CD8-positive, alpha-beta memory T cell (primary cell): ENCODE measurements at regions not wholly inside any gene's neighbourhood (a gene's known extent, or its start where the extent isn't known, plus 50 kb on each side); places are given as distances from the start of the nearest gene placed in this dataset.

ENCODE experiments used
- CTCF ChIA-PET: fragments of 350-600 bp; sonication (Branson Sonifier 250); formaldehyde crosslinking; loops from one replicate; lab custom pipeline; 2021; ENCODE audit warnings: antibody characterized with exemption; lab: Charles Lee
- POLR2A ChIA-PET: fragments of 350-600 bp; sonication (Branson Sonifier 250); formaldehyde crosslinking; loops from one replicate; lab custom pipeline; 2021; ENCODE audit warnings: antibody characterized with exemption; lab: Charles Lee
- DNase-seq, 5 donors: peaks; one replicate each; pipeline versions ENCODE4 v3.0.0 to v3.0.0-alpha.2; 2020 to 2022; ENCODE audit warnings: mixed read lengths in 1 of 5
- H3K27ac ChIP-seq: one replicate; pipeline ENCODE4 v1.7.0; 2013; ENCODE audit warnings: low read depth, mild to moderate bottlenecking, low read length, moderate library complexity
- H3K27me3 ChIP-seq: 2 replicates; pipeline ENCODE4 v1.7.0; 2013; ENCODE audit warnings: low read length, mild to moderate bottlenecking; ENCODE audit not compliant: insufficient read depth, poor library complexity, severe bottlenecking
- H3K36me3 ChIP-seq: 2 replicates; pipeline ENCODE4 v1.7.0; 2013; ENCODE audit warnings: mild to moderate bottlenecking, low read length, moderate library complexity; ENCODE audit not compliant: insufficient read depth
- H3K4me1 ChIP-seq: 2 replicates; pipeline ENCODE4 v1.7.0; 2013; ENCODE audit warnings: mild to moderate bottlenecking, low read length, moderate library complexity; ENCODE audit not compliant: insufficient read depth
- H3K4me3 ChIP-seq: 2 replicates; pipeline ENCODE4 v1.7.0; 2013; ENCODE audit warnings: mild to moderate bottlenecking, low read length
- H3K9me3 ChIP-seq: 2 replicates; pipeline ENCODE4 v1.7.0; 2013; ENCODE audit warnings: mild to moderate bottlenecking, low read length
- H3K27ac Mint-ChIP-seq, 8 donors: one replicate each; pipeline ENCODE4 v1.8.0; 2020 to 2021; ENCODE audit warnings: mixed read lengths in 8 of 8, mild to moderate bottlenecking in 6 of 8, inconsistent platforms in 3 of 8, moderate library complexity in 3 of 8
- H3K27me3 Mint-ChIP-seq, 2 donors: one replicate each; pipeline ENCODE4 v1.8.0; 2020 to 2021; ENCODE audit warnings: mixed read lengths in 2 of 2, mild to moderate bottlenecking in 1 of 2, moderate library complexity in 1 of 2
- H3K36me3 Mint-ChIP-seq, 3 donors: one replicate each; pipeline ENCODE4 v1.8.0; 2020 to 2021; ENCODE audit warnings: mixed read lengths in 3 of 3, inconsistent platforms in 1 of 3, mild to moderate bottlenecking in 1 of 3
- H3K4me1 Mint-ChIP-seq, 3 donors: one replicate each; pipeline ENCODE4 v1.8.0; 2020 to 2021; ENCODE audit warnings: mixed read lengths in 3 of 3, inconsistent platforms in 1 of 3, mild to moderate bottlenecking in 1 of 3
- H3K4me3 Mint-ChIP-seq, 7 donors: one replicate each; pipeline ENCODE4 v1.8.0; 2020 to 2021; ENCODE audit warnings: mixed read lengths in 7 of 7, mild to moderate bottlenecking in 6 of 7, moderate library complexity in 4 of 7, inconsistent platforms in 2 of 7
- H3K9me3 Mint-ChIP-seq, 5 donors: one replicate each; pipeline ENCODE4 v1.8.0; 2020 to 2022; ENCODE audit warnings: mixed read lengths in 5 of 5, mild to moderate bottlenecking in 3 of 5, moderate library complexity in 2 of 5, inconsistent platforms in 1 of 5

GRCh38 chr4:30495651-30496310, 224.4 kb upstream of the PCDH7 start:
- Mint-ChIP-seq H3K9me3 (peaks cover 9 to 22% (median 13%) of the 10 kb centered on the region in 5 donors), H3K4me1 (no peaks in the 10 kb centered on the region), H3K36me3 (no peaks in the 10 kb centered on the region), H3K27ac (no peak overlapping the region), H3K4me3 (no peak overlapping the region), H3K27me3 (no peaks in the 10 kb centered on the region)
- H3K27me3 ChIP-seq, result no peaks in the 10 kb centered on the region
- POLR2A ChIA-PET, result no interaction called here
- no peak overlapping the region for H3K4me3 ChIP-seq
- H3K36me3 ChIP-seq, result no peaks in the 10 kb centered on the region
- CTCF ChIA-PET, result no interaction called here
- no peak for DNase-seq
- no peaks in the 10 kb centered on the region for H3K9me3 ChIP-seq
- H3K4me1 ChIP-seq, result no peaks in the 10 kb centered on the region
- no peak overlapping the region for H3K27ac ChIP-seq

- DNase-seq, result no peak
- Histone ChIP-seq H3K27me3 (no peaks in the 10 kb centered on the region), H3K9me3 (no peaks in the 10 kb centered on the region), H3K36me3 (no peaks in the 10 kb centered on the region), H3K27ac (no peak overlapping the region), H3K4me1 (no peaks in the 10 kb centered on the region), H3K4me3 (no peak overlapping the region)
- Mint-ChIP-seq H3K27me3 (no peaks in the 10 kb centered on the region), H3K36me3 (no peaks in the 10 kb centered on the region), H3K27ac (no peak overlapping the region), H3K4me3 (no peak overlapping the region), H3K4me1 (no peaks in the 10 kb centered on the region), H3K9me3 (peaks cover 2 to 18% (median 7%) of the 10 kb centered on the region in 5 donors)
- ChIA-PET POLR2A (no interaction called here), CTCF (no interaction called here)
Measured at GRCh38 chr4:30511751-30512150, 208.4 kb upstream of the PCDH7 start.

GRCh38 chr4:30518211-30518610, 202.0 kb upstream of the PCDH7 start:
- ChIA-PET POLR2A (no interaction called here), CTCF (no interaction called here)
- H3K27ac ChIP-seq, result no peak overlapping the region
- Mint-ChIP-seq H3K4me1 (no peaks in the 10 kb centered on the region), H3K4me3 (no peak overlapping the region), H3K9me3 (peaks cover 6 to 21% (median 15%) of the 10 kb centered on the region in 5 donors), H3K27ac (no peak overlapping the region), H3K27me3 (peaks cover 0 to 1% of the 10 kb centered on the region in 2 donors), H3K36me3 (no peaks in the 10 kb centered on the region)
- no peak for DNase-seq
- H3K4me1 ChIP-seq, result no peaks in the 10 kb centered on the region
- no peak overlapping the region for H3K4me3 ChIP-seq
- H3K9me3 ChIP-seq, result no peaks in the 10 kb centered on the region
- H3K27me3 ChIP-seq, result no peaks in the 10 kb centered on the region
- H3K36me3 ChIP-seq, result no peaks in the 10 kb centered on the region

GRCh38 chr4:30525662-30526315, 194.4 kb upstream of the PCDH7 start:
- POLR2A ChIA-PET, result no interaction called here
- H3K27me3 Mint-ChIP-seq, result no peaks in the 10 kb centered on the region

DNA sequence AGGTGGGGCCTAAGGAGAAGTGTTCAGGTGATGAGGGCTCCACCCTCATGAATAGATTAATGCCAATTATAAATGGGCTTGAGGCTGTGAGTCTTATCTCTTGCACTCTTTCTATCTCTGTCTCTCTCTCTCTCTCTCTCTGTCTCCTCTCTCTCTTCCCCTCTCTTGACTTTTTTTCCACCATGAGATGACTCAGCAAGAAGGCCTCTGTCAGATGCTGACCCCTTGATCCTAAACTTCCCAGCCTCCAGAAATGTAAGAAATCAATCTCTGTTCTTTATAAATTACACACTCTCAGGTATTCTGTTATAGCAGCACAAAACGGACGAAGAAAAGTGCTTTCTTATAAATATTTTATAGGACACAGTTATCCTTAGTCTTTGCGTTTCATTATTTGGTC, 184.9 kb upstream of the PCDH7 start:
- Mint-ChIP-seq H3K4me1 (no peaks in the 10 kb centered on the region), H3K27ac (no peak overlapping the region), H3K4me3 (no peak overlapping the region), H3K27me3 (no peaks in the 10 kb centered on the region), H3K9me3 (peaks cover 6 to 21% (median 14%) of the 10 kb centered on the region in 5 donors), H3K36me3 (no peaks in the 10 kb centered on the region)
- Histone ChIP-seq H3K9me3 (no peaks in the 10 kb centered on the region), H3K4me1 (no peaks in the 10 kb centered on the region), H3K4me3 (no peak overlapping the region), H3K27me3 (no peaks in the 10 kb centered on the region), H3K27ac (no peak overlapping the region), H3K36me3 (no peaks in the 10 kb centered on the region)
- no peak for DNase-seq
- ChIA-PET CTCF (no interaction called here), POLR2A (no interaction called here)

More at GRCh38 chr4:30525662-30526315, 194.4 kb upstream of the PCDH7 start:
- Histone ChIP-seq H3K4me3 (no peak overlapping the region), H3K27ac (no peak overlapping the region), H3K27me3 (no peaks in the 10 kb centered on the region), H3K9me3 (no peaks in the 10 kb centered on the region), H3K36me3 (no peaks in the 10 kb centered on the region), H3K4me1 (no peaks in the 10 kb centered on the region)
- H3K27ac Mint-ChIP-seq, result no peak overlapping the region
- H3K9me3 Mint-ChIP-seq, result peaks cover 12 to 27% (median 21%) of the 10 kb centered on the region in 5 donors
- CTCF ChIA-PET, result no interaction called here
- no peaks in the 10 kb centered on the region for H3K4me1 Mint-ChIP-seq
- no peaks in the 10 kb centered on the region for H3K36me3 Mint-ChIP-seq
- DNase-seq, result no peak
- no peak overlapping the region for H3K4me3 Mint-ChIP-seq

- Mint-ChIP-seq H3K4me3 (no peak overlapping the region), H3K4me1 (no peaks in the 10 kb centered on the region), H3K27me3 (no peaks in the 10 kb centered on the region), H3K27ac (no peak overlapping the region), H3K36me3 (no peaks in the 10 kb centered on the region), H3K9me3 (peaks cover 6 to 21% (median 15%) of the 10 kb centered on the region in 5 donors)
- POLR2A ChIA-PET, result no interaction called here
- Histone ChIP-seq H3K27me3 (no peaks in the 10 kb centered on the region), H3K4me3 (no peak overlapping the region), H3K4me1 (no peaks in the 10 kb centered on the region), H3K36me3 (no peaks in the 10 kb centered on the region), H3K9me3 (no peaks in the 10 kb centered on the region), H3K27ac (no peak overlapping the region)
- no peak for DNase-seq
- CTCF ChIA-PET, result no interaction called here
Measured at GRCh38 chr4:30536231-30536630, 183.9 kb upstream of the PCDH7 start.

DNA sequence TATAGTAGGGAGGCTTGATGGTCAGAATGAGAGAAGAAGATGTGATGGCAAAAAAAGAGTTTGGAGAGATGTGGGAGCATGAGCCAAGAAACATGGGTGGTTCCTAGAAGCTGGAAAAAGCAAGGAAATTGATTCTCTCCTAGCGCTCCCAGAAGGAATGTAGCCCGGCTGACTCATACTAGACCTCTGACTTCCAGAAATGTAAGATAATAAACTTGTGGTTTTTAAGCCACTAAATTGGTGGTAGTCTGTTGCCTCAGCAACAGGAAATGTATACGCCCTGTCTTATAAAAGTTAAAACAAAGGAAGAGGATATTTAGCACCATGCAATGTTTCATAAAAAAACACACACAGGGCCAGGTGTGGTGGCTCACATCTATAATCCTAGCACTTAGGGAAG, 182.7 kb upstream of the PCDH7 start:
- ChIA-PET POLR2A (no interaction called here), CTCF (no interaction called here)
- no peaks in the 10 kb centered on the region for H3K9me3 ChIP-seq
- no peak overlapping the region for H3K4me3 ChIP-seq
- H3K4me3 Mint-ChIP-seq, result no peak overlapping the region
- no peaks in the 10 kb centered on the region for H3K27me3 Mint-ChIP-seq
- H3K27ac ChIP-seq, result no peak overlapping the region
- no peaks in the 10 kb centered on the region for H3K4me1 ChIP-seq
- H3K36me3 Mint-ChIP-seq, result no peaks in the 10 kb centered on the region
- DNase-seq, result no peak
- H3K36me3 ChIP-seq, result no peaks in the 10 kb centered on the region
- H3K4me1 Mint-ChIP-seq, result no peaks in the 10 kb centered on the region
- H3K27ac Mint-ChIP-seq, result no peak overlapping the region
- H3K27me3 ChIP-seq, result no peaks in the 10 kb centered on the region
- H3K9me3 Mint-ChIP-seq, result peaks cover 4 to 21% (median 15%) of the 10 kb centered on the region in 5 donors

DNA sequence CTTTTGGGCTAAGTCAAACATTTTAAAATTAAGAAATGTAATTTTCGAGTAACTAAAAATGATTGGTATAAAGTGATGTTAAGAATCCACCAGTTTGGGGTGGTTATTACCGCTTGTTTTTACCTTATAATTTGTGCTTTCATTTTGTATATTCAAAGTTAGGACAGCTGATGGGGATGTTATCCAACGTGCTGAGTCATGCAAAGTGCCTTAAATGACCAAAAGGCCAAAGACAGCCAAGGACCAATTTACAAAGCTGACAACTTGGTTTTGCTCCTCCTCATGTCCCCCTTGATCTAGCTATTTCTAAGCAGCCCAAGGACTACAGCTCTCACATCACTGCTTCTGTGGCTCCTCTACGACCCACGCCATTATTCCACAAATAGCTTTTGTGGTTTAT, 181.4 kb upstream of the PCDH7 start:
- no peak overlapping the region for H3K4me3 Mint-ChIP-seq
- no peak for DNase-seq
- Histone ChIP-seq H3K4me1 (no peaks in the 10 kb centered on the region), H3K27me3 (no peaks in the 10 kb centered on the region), H3K36me3 (no peaks in the 10 kb centered on the region), H3K9me3 (no peaks in the 10 kb centered on the region), H3K27ac (no peak overlapping the region), H3K4me3 (no peak overlapping the region)
- CTCF ChIA-PET, result no interaction called here
- no peaks in the 10 kb centered on the region for H3K36me3 Mint-ChIP-seq
- no peaks in the 10 kb centered on the region for H3K4me1 Mint-ChIP-seq
- no peaks in the 10 kb centered on the region for H3K27me3 Mint-ChIP-seq
- peaks cover 3 to 25% (median 12%) of the 10 kb centered on the region in 5 donors for H3K9me3 Mint-ChIP-seq
- POLR2A ChIA-PET, result no interaction called here
- H3K27ac Mint-ChIP-seq, result no peak overlapping the region
